CD14-positive monocyte (primary cell): ENCODE measurements at regions not wholly inside any gene's neighbourhood (a gene's known extent, or its start where the extent isn't known, plus 50 kb on each side); places are given as distances from the start of the nearest gene placed in this dataset.

ENCODE experiments used
- DNase-seq, 3 donors: peaks; one replicate each; pipeline ENCODE4 v3.0.0-alpha.2; 2011 to 2022
- H2AFZ ChIP-seq: 2 replicates; pipeline ENCODE4 v1.6.0; 2012; ENCODE audit warnings: mild to moderate bottlenecking, low read depth, low read length, inconsistent platforms; ENCODE audit not compliant: insufficient read depth, poor library complexity, severe bottlenecking
- H3K27ac ChIP-seq, 2 donors: 1 replicate in 1 of 2; 2 replicates in 1 of 2; pipeline ENCODE4 v1.5.1; 2012 to 2013; ENCODE audit warnings: low read length in 2 of 2, control low read depth in 1 of 2, inconsistent platforms in 1 of 2, low read depth in 1 of 2, mild to moderate bottlenecking in 1 of 2
- H3K27me3 ChIP-seq, 2 donors: one replicate each; pipeline versions ENCODE4 v1.6.0 to v1.6.1; 2011 to 2013; ENCODE audit warnings: low read length in 2 of 2; ENCODE audit not compliant: control insufficient read depth in 2 of 2, insufficient read depth in 2 of 2
- H3K36me3 ChIP-seq, 2 donors: replicated peaks in 1 of 2; 1 replicate in 1 of 2; 2 replicates in 1 of 2; pipeline versions ENCODE4 v1.5.1 to v1.6.1; 2012 to 2013; ENCODE audit warnings: low read length in 2 of 2, control low read depth in 1 of 2, inconsistent platforms in 1 of 2, mild to moderate bottlenecking in 1 of 2; ENCODE audit not compliant: insufficient read depth in 2 of 2, control insufficient read depth in 1 of 2
- H3K4me1 ChIP-seq, 2 donors: 1 replicate in 1 of 2; 2 replicates in 1 of 2; pipeline versions ENCODE4 v1.5.1 to v1.6.1; 2012 to 2013; ENCODE audit warnings: low read length in 2 of 2, control low read depth in 1 of 2, inconsistent platforms in 1 of 2, mild to moderate bottlenecking in 1 of 2, moderate library complexity in 1 of 2; ENCODE audit not compliant: insufficient read depth in 2 of 2, control insufficient read depth in 1 of 2
- H3K4me2 ChIP-seq: replicated peaks from 2 replicates; pipeline ENCODE3; 2012; ENCODE audit warnings: low read length, moderate library complexity, mild to moderate bottlenecking; ENCODE audit not compliant: poor library complexity, severe bottlenecking; ENCODE audit errors: extremely low read depth
- H3K4me3 ChIP-seq, 3 experiments: fragments of 200-600 bp in 1 of 3; sonication (generic) in 1 of 3; replicated peaks in 1 of 3; 1 replicate in 2 of 3; 2 replicates in 1 of 3; pipeline ENCODE4 v1.5.1; 2011 to 2013; ENCODE audit warnings: low read length in 3 of 3, mild to moderate bottlenecking in 3 of 3, control low read depth in 2 of 3, low read depth in 2 of 3, inconsistent platforms in 1 of 3, moderate library complexity in 1 of 3
- H3K79me2 ChIP-seq: 2 replicates; pipeline ENCODE4 v1.6.0; 2012; ENCODE audit warnings: mild to moderate bottlenecking, control low read depth, inconsistent platforms, low read length, moderate library complexity; ENCODE audit not compliant: insufficient read depth
- H3K9ac ChIP-seq: 2 replicates; pipeline ENCODE4 v1.6.0; 2017; ENCODE audit warnings: low read length, mild to moderate bottlenecking; ENCODE audit not compliant: insufficient read depth, poor library complexity, severe bottlenecking
- H3K9me3 ChIP-seq, 2 donors: replicated peaks in 1 of 2; 1 replicate in 1 of 2; 2 replicates in 1 of 2; pipeline versions ENCODE4 v1.5.1 to v1.6.1; 2012 to 2013; ENCODE audit warnings: low read length in 2 of 2, control low read depth in 1 of 2; ENCODE audit not compliant: control insufficient read depth in 1 of 2, insufficient read depth in 1 of 2
- H4K20me1 ChIP-seq: 2 replicates; pipeline ENCODE4 v1.6.0; 2012; ENCODE audit warnings: mild to moderate bottlenecking, low read length, control low read depth, moderate library complexity; ENCODE audit not compliant: insufficient read depth
- H3K27ac Mint-ChIP-seq, 7 donors: one replicate each; pipeline ENCODE4 v1.8.0; 2020; ENCODE audit warnings: mild to moderate bottlenecking in 7 of 7, mixed read lengths in 7 of 7, moderate library complexity in 6 of 7, inconsistent platforms in 2 of 7
- H3K27me3 Mint-ChIP-seq, 3 donors: one replicate each; pipeline ENCODE4 v1.8.0; 2021 to 2022; ENCODE audit warnings: low read depth in 3 of 3, mild to moderate bottlenecking in 3 of 3, mixed read lengths in 3 of 3, moderate library complexity in 3 of 3, inconsistent platforms in 1 of 3
- H3K36me3 Mint-ChIP-seq, 2 donors: one replicate each; pipeline ENCODE4 v1.8.0; 2020; ENCODE audit warnings: mixed read lengths in 2 of 2, inconsistent platforms in 1 of 2, mild to moderate bottlenecking in 1 of 2
- H3K4me1 Mint-ChIP-seq: one replicate; pipeline ENCODE4 v1.8.0; 2020; ENCODE audit warnings: mild to moderate bottlenecking, mixed read lengths
- H3K4me3 Mint-ChIP-seq, 2 donors: one replicate each; pipeline ENCODE4 v1.8.0; 2020; ENCODE audit warnings: mild to moderate bottlenecking in 2 of 2, mixed read lengths in 2 of 2, moderate library complexity in 1 of 2
- H3K9me3 Mint-ChIP-seq, 7 donors: one replicate each; pipeline ENCODE4 v1.8.0; 2020 to 2022; ENCODE audit warnings: mixed read lengths in 7 of 7, mild to moderate bottlenecking in 6 of 7, moderate library complexity in 6 of 7, inconsistent platforms in 2 of 7
- CTCF ChIP-seq: fragments of 200-600 bp; IDR thresholded peaks from one replicate; pipeline ENCODE4 v1.8.0; 2022; ENCODE audit warnings: antibody characterized with exemption, mild to moderate bottlenecking
- WGBS: methylation state at CpG from one replicate; pipeline ENCODE4 v1.1.5; 2013; ENCODE audit warnings: missing lambda C conversion rate; ENCODE audit not compliant: insufficient coverage; 5-methylcytosine and 5-hydroxymethylcytosine counted together
- intact Hi-C, 2 donors: fragments of 100-400 bp; cut with micrococcal nuclease; formaldehyde crosslinking; loops; one replicate each; pipeline versions ENCODE4 v1.15.0 to v1.15.1; 2023

- H3K36me3 Mint-ChIP-seq = no peaks in the 10 kb centered on the region
- no peak for TF ChIP-seq CTCF
- H3K9ac ChIP-seq = no peak overlapping the region
These were observed 973.5 kb upstream of the NCAM2 start for GRCh38 chr21:20024741-20025140.

GRCh38 chr21:20026543-20026942 lies 971.7 kb upstream of the NCAM2 start:
- Mint-ChIP-seq H3K4me1 (no peaks in the 10 kb centered on the region), H3K9me3 (peaks cover 0 to 10% (median 2%) of the 10 kb centered on the region in 7 donors), H3K4me3 (no peak overlapping the region), H3K27me3 (peaks cover 0 to 2% (median 0%) of the 10 kb centered on the region in 3 donors), H3K36me3 (no peaks in the 10 kb centered on the region), H3K27ac (no peak overlapping the region)
- no peak overlapping the region for H3K27ac ChIP-seq
- no peak overlapping the region for H3K9ac ChIP-seq
- no peaks in the 10 kb centered on the region for H3K4me1 ChIP-seq
- H3K79me2 ChIP-seq = no peaks in the 10 kb centered on the region
- H2AFZ ChIP-seq = no peak overlapping the region
- no peaks in the 10 kb centered on the region for H3K36me3 ChIP-seq
- no peak overlapping the region for H3K4me2 ChIP-seq
- no peaks in the 10 kb centered on the region for H3K27me3 ChIP-seq
- no peak for DNase-seq
- TF ChIP-seq CTCF = no peak
- H3K4me3 ChIP-seq = no peak overlapping the region
- no peaks in the 10 kb centered on the region for H4K20me1 ChIP-seq
- intact Hi-C loops = no loop called here
- peaks cover 0 to 9% of the 10 kb centered on the region in 2 donors for H3K9me3 ChIP-seq
- WGBS = no CpG with 5 or more reads among the region's 2 CpGs

More at GRCh38 chr21:20024741-20025140, 973.5 kb upstream of the NCAM2 start:
- no peak for DNase-seq
- Histone ChIP-seq H3K9me3 (peaks cover 0 to 5% of the 10 kb centered on the region in 2 donors), H3K4me1 (no peaks in the 10 kb centered on the region), H3K27me3 (no peaks in the 10 kb centered on the region), H4K20me1 (no peaks in the 10 kb centered on the region), H3K36me3 (no peaks in the 10 kb centered on the region), H3K27ac (no peak overlapping the region), H3K79me2 (no peaks in the 10 kb centered on the region), H3K4me2 (no peak overlapping the region), H3K4me3 (no peak overlapping the region), H2AFZ (no peak overlapping the region)
- Mint-ChIP-seq H3K4me1 (no peaks in the 10 kb centered on the region), H3K27me3 (peaks cover 0 to 2% (median 0%) of the 10 kb centered on the region in 3 donors), H3K9me3 (peaks cover 0 to 5% (median 0%) of the 10 kb centered on the region in 7 donors), H3K4me3 (no peak overlapping the region), H3K27ac (no peak overlapping the region)
- WGBS = no CpG with 5 or more reads among the region's 7 CpGs
- intact Hi-C loops = no loop called here
